GM20431 (cell line): ENCODE measurements at regions not wholly inside any gene's neighbourhood (a gene's known extent, or its start where the extent isn't known, plus 50 kb on each side); places are given as distances from the start of the nearest gene placed in this dataset.

Experiments
- in situ Hi-C: fragments of 300-500 bp; cut with MseI, MboI; formaldehyde crosslinking; loops from one replicate; pipeline ENCODE4 v1.15.0; 2020; ENCODE audit warnings: low sequenced_read_pairs; ENCODE audit not compliant: unreplicated experiment

DNA sequence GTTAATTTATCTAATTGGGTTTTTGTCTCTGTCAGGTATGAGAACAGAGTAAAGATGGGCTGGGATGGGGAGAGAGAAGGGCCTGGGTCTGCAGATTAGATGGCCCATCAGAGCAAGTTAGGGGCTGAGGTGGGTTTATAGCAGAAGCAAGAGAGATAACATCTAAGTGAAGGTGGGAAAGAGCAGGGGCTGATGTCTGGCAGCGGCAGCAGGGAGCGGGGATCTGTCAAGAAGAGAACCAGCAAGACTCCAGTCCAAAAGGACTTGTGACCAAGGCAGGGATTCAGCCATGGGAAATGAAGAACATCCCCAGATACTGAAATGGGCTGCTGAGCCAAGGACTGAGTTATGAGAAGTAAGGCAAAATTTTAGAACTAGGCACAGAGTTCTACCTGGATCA is 320.6 kb upstream of the TBL1XR1 start:
- in situ Hi-C loops = no loop called here

DNA sequence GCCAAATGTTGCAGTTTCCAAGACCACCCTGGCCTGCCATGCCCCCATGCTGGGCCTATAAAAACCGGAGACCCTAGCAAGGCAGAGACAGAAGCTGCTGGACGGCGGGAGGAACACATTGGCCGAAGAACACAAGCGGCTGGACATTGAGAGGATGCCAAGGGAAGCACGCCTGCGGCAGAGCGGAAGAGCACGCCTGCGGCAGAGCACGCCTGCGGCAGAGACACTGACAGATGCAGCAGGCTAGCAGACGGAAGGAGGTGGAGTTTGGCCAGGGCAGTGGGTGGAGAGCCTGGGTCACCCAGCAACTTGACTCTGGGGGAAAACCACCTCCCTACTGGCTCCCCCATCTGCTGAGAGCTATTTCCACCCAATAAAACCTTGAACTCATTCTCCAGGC is 322.3 kb upstream of the TBL1XR1 start:
- in situ Hi-C loops = no loop called here

- in situ Hi-C loops = no loop called here
Observed at GRCh38 chr3:177521305-177521704, 324.0 kb upstream of the TBL1XR1 start.

DNA sequence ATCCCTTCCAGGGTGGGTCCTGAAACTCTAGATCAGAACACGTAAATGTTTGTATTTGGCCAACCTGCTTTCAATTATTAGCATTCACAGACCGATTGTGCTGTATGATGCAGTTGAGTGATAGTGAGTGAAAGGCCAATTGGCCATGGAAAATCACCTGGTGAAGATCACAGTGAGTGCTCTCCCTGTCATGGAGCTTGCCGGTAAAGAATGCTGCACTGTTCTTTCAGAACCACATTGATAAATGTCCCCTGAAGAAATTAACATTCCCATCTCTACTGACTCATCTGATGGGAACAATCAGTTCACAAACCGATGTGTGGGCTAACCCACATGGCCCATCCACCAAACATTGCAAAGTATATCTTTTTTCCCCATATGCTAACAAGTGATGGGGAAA is 324.8 kb upstream of the TBL1XR1 start:
- in situ Hi-C loops = no loop called here

- in situ Hi-C loops = no loop called here
Observed at GRCh38 chr3:177523067-177523675, 325.9 kb upstream of the TBL1XR1 start.

- in situ Hi-C loops = no loop called here
Observed at GRCh38 chr3:177523872-177524438, 326.7 kb upstream of the TBL1XR1 start.

- in situ Hi-C loops = no loop called here
Observed at GRCh38 chr3:177524742-177525141, 327.5 kb upstream of the TBL1XR1 start.

GRCh38 chr3:177525414-177525813 is 328.1 kb upstream of the TBL1XR1 start:
- in situ Hi-C loops = no loop called here

DNA sequence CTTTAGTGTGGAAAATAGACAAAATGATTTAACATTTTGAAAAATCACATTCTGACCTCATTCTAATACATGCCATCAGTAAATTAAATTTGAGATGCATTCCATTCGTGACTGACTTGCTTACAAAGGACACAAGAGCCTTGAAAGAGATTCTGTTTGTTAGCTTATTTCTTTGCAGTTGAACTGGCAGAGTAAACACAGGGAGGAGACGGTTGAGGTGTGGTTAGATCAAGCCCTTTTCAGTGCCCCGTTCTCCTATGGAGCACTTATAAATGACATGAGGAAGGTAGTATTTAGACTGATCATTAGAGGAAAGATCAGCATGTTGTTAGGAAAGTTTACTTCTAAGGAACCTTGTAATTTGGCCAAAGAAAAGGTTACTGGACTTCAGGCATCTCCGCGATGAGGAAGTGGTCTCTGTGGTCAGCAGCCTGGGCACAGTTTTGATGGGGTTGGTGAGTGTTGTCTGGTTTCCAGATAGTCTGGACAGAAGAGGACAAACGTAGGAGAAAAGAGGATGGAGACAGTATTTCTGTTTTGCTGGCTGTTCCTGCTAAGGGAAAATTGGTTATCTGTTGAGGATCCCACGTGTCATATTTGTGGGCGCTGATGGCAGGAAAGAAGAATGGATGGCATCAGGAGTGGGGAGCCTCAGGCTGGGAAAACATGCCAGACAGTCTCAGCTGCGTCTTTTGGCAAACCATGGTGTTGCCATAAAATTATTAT is 328.9 kb upstream of the TBL1XR1 start:
- in situ Hi-C loops = no loop called here

DNA sequence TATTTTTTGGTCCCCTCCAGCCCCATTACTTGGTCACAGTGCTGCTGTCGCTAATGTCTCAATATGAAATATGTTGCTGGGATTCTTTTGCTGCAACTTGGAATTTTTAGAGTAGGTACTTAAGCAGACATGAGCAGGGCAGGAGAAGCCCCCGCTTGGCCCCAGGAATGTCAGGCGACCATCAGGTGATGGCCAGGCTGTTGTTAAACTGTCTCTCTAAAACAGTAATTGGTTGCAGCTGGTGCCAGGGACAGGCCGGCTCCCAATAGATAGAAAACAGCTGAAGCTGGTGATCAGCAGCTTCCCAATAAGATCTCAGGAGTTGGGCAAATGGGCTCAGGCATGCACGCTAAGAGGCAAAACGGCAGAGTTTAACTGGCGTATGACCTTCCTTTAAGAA is 329.9 kb upstream of the TBL1XR1 start:
- in situ Hi-C loops = no loop called here

DNA sequence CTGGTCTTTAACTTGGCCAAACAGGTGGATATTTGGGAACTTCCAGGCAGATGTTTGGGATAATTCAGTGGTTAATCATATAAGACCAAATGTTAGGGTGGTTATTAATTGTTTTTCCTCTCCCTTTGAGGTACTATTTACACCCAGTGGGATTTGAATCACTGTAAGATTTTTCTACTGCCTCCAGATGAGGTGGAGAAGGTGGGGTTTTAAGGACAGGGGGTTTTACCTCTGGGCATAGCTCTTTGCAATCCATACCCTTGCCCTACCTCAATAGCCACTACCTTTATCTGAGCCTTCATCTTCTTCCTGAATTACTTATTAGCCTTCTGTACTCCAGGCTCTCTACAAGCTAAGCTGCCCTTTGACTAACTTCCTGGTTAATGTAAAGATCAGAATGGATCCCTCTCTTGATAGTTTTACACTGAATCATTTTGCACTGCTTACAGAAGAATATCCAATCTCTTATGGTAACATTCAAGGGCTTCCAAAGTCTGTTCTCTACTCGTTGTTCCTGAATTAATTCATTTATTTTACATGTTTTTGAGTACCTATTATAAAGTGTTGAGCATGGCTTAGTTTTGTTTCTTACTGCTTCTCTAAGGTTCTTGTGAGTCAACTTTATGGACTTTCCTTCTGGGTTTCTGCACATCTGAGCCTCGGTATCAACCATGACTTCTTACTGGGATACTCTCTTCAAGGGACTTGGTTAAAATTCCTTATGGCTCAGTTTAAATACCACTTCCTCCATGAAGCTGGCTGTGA is 331.2 kb upstream of the TBL1XR1 start:
- in situ Hi-C loops = no loop called here

DNA sequence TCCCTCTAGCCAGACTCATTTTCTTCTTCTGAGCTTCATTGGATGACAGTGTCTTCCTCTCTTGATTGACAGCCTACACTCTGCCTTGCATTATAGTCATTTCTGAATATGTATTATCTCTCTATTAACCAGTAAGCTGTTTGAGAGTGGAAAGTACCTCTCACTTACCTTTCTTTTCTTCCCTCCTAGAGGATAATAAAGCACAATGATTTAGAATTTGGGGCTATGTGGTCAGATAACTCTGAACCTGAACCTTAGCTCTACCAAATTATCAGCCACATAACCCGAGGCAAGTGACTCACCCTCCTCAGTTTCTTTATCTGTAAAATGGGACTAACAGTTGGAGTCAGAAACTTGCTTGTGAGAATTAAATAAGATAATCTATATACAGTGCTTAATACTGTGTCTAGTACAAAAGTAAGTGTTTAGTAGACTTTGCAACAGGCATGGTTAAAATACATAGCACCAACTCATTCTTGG is 331.8 kb upstream of the TBL1XR1 start:
- in situ Hi-C loops = no loop called here

- in situ Hi-C loops = no loop called here
Observed at GRCh38 chr3:177529716-177530335, 332.5 kb upstream of the TBL1XR1 start.

- in situ Hi-C loops = no loop called here
Observed at GRCh38 chr3:177530908-177531307, 333.6 kb upstream of the TBL1XR1 start.

DNA sequence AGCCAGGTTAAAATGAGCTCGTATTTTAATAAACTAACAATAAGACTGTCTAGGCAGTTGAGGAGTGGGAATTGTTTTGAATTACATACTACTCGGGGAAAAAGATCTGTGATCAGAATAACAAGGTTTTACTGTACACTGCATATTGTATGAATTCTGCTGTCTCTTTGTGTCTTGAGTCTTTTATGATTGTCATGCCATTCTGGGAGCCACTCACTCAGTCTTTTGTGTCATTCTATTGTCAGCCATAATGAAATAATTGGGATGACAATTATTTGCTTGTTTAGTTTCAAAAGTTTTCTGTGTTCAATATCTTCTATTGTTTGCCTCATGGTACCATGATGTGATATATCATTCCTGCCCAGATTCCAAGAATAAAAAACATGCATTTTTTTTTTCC is 339.6 kb upstream of the TBL1XR1 start:
- in situ Hi-C loops = no loop called here

DNA sequence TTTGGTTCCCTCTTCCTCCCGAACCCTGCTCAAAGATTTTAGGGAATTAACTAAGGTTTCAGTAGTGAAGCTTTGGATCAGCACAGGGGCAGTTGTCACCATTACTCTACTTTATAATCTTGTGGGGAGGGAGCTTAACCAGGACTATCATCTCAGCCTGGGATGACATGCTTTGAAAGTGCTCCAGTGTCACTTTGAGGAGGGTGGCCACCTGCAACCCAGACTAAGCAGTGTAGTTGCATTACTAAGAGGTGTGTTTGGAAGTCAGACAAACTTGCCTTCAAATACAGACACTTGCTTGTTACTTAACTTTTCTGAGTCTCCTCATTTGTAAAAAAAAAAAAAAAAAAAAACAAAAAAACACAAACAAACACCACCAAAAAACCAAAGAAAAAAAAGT is 340.3 kb upstream of the TBL1XR1 start:
- in situ Hi-C loops = no loop called here

DNA sequence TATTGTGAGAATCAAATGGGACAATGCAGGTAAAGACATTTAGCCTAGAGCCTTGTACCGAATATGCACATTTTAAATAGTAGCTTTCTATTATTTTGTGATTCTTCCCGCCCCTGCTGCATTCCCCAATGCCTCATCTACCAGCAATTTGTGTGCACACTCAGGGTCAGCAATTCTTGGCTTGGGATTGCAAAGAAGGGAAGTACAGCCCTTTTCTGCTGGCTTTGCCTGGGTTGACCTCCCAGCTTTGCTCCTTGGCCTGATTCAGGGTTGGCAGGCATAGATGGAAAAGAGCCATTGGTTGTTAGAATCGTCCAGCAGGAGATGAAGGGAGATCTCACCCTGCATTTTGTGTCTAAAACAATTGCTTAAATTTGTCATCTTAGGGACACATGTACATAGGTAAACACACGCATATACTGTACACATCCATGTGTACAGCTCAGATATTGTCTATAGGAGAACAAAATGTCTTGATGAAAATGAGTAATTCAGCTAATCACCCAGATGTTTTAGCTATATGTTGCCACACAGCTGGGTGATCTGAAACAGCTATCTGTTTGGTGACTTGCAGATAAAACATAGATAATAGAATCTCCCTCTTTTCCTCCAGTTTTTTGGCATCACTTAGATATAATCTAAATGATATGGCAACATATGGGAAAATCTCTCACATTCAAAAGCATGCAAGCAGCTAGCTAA is 340.9 kb upstream of the TBL1XR1 start:
- in situ Hi-C loops = no loop called here

GRCh38 chr3:177538750-177539730 is 341.8 kb upstream of the TBL1XR1 start:
- in situ Hi-C loops = no loop called here

DNA sequence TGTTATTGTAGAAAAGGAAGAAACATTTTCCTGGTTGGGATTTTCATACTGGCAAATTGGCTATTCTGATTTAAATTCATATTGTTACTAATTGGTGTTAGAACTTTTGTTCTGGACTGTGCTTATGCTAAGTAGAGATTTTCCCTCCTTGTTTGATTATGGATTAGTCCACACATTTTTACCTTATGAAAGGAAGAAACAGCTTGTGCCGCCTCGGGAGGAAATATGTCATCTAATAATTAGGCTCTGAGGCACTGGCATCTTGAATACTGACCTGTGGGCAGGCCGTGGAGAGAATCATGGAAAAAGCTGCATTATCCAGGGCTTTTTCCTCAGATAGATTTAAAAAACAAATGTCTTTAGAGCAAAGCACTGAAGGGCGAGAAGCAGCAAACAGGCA is 344.3 kb upstream of the TBL1XR1 start:
- in situ Hi-C loops = no loop called here
